ENCODE measurements at regions not wholly inside any gene's neighbourhood (a gene's known extent, or its start where the extent isn't known, plus 50 kb on each side); places are given as distances from the start of the nearest gene placed in this dataset.
A peak's percentile ranks its signal among the peaks of the same experiment; 100 is the strongest.

DNA sequence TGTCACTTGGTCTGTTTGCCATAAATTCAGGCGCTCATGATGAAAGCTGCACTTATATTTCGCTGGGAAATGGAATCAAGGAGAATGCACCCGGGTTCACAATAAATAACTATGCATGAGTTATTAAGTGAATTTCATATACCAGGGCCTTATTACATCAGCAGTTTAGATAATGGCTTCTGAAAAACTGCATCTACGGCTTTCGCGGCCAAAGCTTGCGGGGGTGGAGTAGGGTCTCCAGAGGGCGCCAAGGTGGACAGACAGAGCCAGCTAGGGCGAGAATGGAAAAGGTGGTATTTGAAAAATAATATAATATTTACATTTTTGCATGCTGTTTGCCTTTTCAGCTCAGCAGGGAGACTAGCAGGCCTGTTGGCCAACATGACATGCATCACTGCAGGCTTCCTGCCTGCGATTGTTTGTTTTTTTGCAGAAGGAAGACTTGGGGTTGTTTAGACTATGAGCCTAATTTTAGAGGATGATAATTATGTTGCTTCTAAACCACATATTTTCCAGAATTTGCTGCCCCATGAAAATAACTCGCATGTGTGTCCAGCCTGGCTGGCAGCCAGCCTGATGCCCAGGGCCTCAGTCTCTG lies 173.8 kb upstream of the IRX3 start:
- no peak overlapping the region for H3K4me3 ChIP-seq
- TF ChIP-seq, protein P1, sequence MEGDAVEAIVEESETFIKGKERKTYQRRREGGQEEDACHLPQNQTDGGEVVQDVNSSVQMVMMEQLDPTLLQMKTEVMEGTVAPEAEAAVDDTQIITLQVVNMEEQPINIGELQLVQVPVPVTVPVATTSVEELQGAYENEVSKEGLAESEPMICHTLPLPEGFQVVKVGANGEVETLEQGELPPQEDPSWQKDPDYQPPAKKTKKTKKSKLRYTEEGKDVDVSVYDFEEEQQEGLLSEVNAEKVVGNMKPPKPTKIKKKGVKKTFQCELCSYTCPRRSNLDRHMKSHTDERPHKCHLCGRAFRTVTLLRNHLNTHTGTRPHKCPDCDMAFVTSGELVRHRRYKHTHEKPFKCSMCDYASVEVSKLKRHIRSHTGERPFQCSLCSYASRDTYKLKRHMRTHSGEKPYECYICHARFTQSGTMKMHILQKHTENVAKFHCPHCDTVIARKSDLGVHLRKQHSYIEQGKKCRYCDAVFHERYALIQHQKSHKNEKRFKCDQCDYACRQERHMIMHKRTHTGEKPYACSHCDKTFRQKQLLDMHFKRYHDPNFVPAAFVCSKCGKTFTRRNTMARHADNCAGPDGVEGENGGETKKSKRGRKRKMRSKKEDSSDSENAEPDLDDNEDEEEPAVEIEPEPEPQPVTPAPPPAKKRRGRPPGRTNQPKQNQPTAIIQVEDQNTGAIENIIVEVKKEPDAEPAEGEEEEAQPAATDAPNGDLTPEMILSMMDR (IDR thresholded peaks at IDR 0.05; ENCODE audit: control extremely low read depth, extremely low read depth), result no peak
- 68 to 79% methylated on average over 11 of the region's 11 CpGs for WGBS, 2 donors
- H3K27me3 ChIP-seq (ENCODE audit: control insufficient read depth in 3 of 3, insufficient read depth in 3 of 3, low read length in 2 of 3), result peaks cover 0 to 27% (median 12%) of the 10 kb centered on the region in 3 donors
- H3K9me3 ChIP-seq (ENCODE audit: control insufficient read depth in 4 of 4, insufficient read depth in 3 of 4, low read length in 3 of 4), result peaks cover 0 to 4% (median 2%) of the 10 kb centered on the region in 4 donors
- H3K36me3 ChIP-seq (ENCODE audit: control insufficient read depth in 4 of 4, insufficient read depth in 4 of 4, low read length in 4 of 4), result no peaks in the 10 kb centered on the region
- H3K9ac ChIP-seq (ENCODE audit: insufficient read depth in 1 of 2, low read length in 2 of 2), result no peak overlapping the region
- H3K27ac ChIP-seq (ENCODE audit: low read depth in 1 of 2, low read length in 1 of 2), result no peak overlapping the region
- ATAC-seq (ENCODE audit: insufficient read depth, low FRiP score), result no peak
- peak; percentile 87 to 92 (median 90) for DNase-seq
- H3K4me1 ChIP-seq (ENCODE audit: control insufficient read depth in 5 of 5, insufficient read depth in 5 of 5, low read length in 5 of 5), result peaks cover 0 to 21% (median 0%) of the 10 kb centered on the region in 5 donors

DNA sequence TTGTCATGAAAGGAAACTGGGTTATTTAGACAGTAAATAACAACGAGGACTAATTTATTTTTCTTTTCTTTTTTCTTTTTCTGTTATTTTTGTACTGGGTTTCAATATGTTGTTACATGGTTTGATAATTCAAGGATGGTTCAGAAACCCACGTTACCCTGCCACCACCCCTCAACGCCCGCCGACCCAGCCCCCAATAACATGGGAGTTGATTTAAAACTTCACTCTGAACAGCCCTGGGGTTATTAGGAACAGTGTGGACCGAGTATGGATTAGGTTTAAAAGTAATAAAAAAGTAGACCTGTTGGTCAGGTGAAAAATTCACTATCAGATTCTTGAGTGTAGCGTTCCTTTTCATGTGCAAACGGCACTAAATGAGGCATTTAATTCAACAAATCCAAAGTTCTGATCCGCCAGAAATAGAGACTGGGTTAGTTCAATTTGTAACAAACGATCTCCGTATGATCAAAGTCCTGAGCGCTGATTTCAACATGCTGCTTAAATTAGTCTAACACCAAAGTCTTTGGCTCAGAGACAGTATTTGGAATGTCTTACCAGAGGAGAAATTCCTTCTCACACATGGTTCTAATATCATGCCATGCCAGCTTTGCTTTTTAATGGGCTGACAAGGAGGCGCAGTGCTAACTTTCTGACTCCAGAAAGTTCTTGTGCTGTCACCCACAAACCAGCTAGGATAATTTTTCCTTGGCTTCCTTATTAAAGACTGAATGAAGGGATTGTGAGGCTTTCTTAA lies 173.1 kb upstream of the IRX3 start:
- no peak overlapping the region for H3K9ac ChIP-seq (ENCODE audit: insufficient read depth in 1 of 2, low read length in 2 of 2)
- TF ChIP-seq, protein P1 (IDR thresholded peaks at IDR 0.05; ENCODE audit: control extremely low read depth, extremely low read depth), result no peak
- H3K9me3 ChIP-seq (ENCODE audit: control insufficient read depth in 4 of 4, insufficient read depth in 3 of 4, low read length in 3 of 4), result peaks cover 0 to 4% (median under 1%) of the 10 kb centered on the region in 4 donors
- 72 to 85% methylated on average over 13 of the region's 13 CpGs for WGBS, 2 donors
- peaks cover 0 to 21% (median 0%) of the 10 kb centered on the region in 5 donors for H3K4me1 ChIP-seq (ENCODE audit: control insufficient read depth in 5 of 5, insufficient read depth in 5 of 5, low read length in 5 of 5)
- no peak overlapping the region for H3K4me3 ChIP-seq
- no peak for ATAC-seq (ENCODE audit: insufficient read depth, low FRiP score)
- H3K27me3 ChIP-seq (ENCODE audit: control insufficient read depth in 3 of 3, insufficient read depth in 3 of 3, low read length in 2 of 3), result peaks cover 0 to 29% (median 14%) of the 10 kb centered on the region in 3 donors
- DNase-seq, result no peak
- H3K36me3 ChIP-seq (ENCODE audit: control insufficient read depth in 4 of 4, insufficient read depth in 4 of 4, low read length in 4 of 4), result no peaks in the 10 kb centered on the region
- no peak overlapping the region for H3K27ac ChIP-seq (ENCODE audit: low read depth in 1 of 2, low read length in 1 of 2)

DNA sequence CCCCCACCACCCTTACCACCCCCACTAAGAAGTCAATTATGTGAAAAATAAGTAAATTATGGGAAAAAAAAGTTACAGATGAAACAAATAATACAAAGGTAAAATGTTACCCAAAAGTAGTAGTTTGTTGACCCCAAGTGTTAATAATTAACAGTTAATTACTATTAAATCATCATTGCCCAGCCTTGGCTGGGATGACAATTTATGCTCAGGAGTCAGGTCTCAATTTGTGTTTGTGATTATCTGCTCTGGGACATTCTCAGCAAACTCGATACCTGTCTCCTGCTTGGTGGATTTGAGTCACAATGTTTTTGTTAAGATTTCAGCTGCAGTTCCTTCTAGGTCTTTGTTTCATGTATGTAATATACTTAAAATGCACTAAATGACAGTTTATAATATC lies 172.3 kb upstream of the IRX3 start:
- H3K4me3 ChIP-seq, result no peak overlapping the region
- H3K27ac ChIP-seq (ENCODE audit: low read depth in 1 of 2, low read length in 1 of 2), result no peak overlapping the region
- peaks cover 0 to 4% (median 0%) of the 10 kb centered on the region in 4 donors for H3K9me3 ChIP-seq (ENCODE audit: control insufficient read depth in 4 of 4, insufficient read depth in 3 of 4, low read length in 3 of 4)
- H3K4me1 ChIP-seq (ENCODE audit: control insufficient read depth in 5 of 5, insufficient read depth in 5 of 5, low read length in 5 of 5), result peaks cover 0 to 21% (median 2%) of the 10 kb centered on the region in 5 donors
- peaks cover 0 to 33% (median 16%) of the 10 kb centered on the region in 3 donors for H3K27me3 ChIP-seq (ENCODE audit: control insufficient read depth in 3 of 3, insufficient read depth in 3 of 3, low read length in 2 of 3)
- H3K36me3 ChIP-seq (ENCODE audit: control insufficient read depth in 4 of 4, insufficient read depth in 4 of 4, low read length in 4 of 4), result no peaks in the 10 kb centered on the region
- DNase-seq (no peak), ATAC-seq (ENCODE audit: insufficient read depth, low FRiP score) (no peak)
- TF ChIP-seq, protein P1 (IDR thresholded peaks at IDR 0.05; ENCODE audit: control extremely low read depth, extremely low read depth), result no peak
- 79 to 85% methylated on average over 1 of the region's 1 CpG for WGBS, 2 donors
- H3K9ac ChIP-seq (ENCODE audit: insufficient read depth in 1 of 2, low read length in 2 of 2), result no peak overlapping the region
